Peyer's patch (tissue), 4 donors: ENCODE measurements at regions not wholly inside any gene's neighbourhood (a gene's known extent, or its start where the extent isn't known, plus 50 kb on each side); places are given as distances from the start of the nearest gene placed in this dataset.
"Not testable (repeated sequence)": the region's sequence is repeated elsewhere in the genome, so short reads cannot be mapped to it uniquely, and the experiment has no call there.

Experiments used
- POLR2A ChIP-seq, 2 donors: fragments of 450-650 bp; IDR thresholded peaks; one replicate each; pipeline ENCODE4 v1.5.1; 2017; ENCODE audit warnings: antibody characterized with exemption in 2 of 2, mild to moderate bottlenecking in 2 of 2, moderate library complexity in 2 of 2
- TF ChIP-seq, protein P1 (sequence below), 6 experiments: fragments of 450-650 bp in 4 of 6; fragments of 200-600 bp in 2 of 6; sonication (generic) in 1 of 6; IDR thresholded peaks; one replicate each; pipeline ENCODE4 v1.5.1; 2017 to 2019; ENCODE audit warnings: antibody characterized with exemption in 6 of 6, mild to moderate bottlenecking in 3 of 6, moderate library complexity in 1 of 6

DNA sequence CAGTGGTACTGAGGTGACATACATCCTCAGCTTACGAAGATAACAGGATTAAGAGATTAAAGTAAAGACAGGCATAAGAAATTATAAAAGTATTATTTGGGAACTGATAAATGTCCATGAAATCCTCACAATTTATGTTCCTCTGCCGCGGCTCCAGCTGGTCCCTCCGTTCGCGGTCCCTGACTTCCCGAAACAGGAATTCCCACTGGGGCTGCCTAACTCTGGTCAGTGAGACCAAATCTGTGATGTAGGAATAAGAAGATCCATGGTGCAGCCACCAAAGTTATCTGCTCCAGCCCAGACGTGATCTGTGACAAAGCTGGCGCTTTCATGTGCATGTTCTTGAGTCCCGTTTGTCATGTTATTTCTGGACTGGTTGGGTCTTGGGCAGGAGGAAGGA is 70.2 kb downstream of the TNFAIP2 start:
- TF ChIP-seq, protein P1, sequence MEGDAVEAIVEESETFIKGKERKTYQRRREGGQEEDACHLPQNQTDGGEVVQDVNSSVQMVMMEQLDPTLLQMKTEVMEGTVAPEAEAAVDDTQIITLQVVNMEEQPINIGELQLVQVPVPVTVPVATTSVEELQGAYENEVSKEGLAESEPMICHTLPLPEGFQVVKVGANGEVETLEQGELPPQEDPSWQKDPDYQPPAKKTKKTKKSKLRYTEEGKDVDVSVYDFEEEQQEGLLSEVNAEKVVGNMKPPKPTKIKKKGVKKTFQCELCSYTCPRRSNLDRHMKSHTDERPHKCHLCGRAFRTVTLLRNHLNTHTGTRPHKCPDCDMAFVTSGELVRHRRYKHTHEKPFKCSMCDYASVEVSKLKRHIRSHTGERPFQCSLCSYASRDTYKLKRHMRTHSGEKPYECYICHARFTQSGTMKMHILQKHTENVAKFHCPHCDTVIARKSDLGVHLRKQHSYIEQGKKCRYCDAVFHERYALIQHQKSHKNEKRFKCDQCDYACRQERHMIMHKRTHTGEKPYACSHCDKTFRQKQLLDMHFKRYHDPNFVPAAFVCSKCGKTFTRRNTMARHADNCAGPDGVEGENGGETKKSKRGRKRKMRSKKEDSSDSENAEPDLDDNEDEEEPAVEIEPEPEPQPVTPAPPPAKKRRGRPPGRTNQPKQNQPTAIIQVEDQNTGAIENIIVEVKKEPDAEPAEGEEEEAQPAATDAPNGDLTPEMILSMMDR (IDR thresholded peaks at IDR 0.05), result not testable (repeated sequence)
- TF ChIP-seq POLR2A (IDR thresholded peaks at IDR 0.05), result not testable (repeated sequence)
